ENCODE measurements at regions not wholly inside any gene's neighbourhood (a gene's known extent, or its start where the extent isn't known, plus 50 kb on each side); places are given as distances from the start of the nearest gene placed in this dataset.

DNA sequence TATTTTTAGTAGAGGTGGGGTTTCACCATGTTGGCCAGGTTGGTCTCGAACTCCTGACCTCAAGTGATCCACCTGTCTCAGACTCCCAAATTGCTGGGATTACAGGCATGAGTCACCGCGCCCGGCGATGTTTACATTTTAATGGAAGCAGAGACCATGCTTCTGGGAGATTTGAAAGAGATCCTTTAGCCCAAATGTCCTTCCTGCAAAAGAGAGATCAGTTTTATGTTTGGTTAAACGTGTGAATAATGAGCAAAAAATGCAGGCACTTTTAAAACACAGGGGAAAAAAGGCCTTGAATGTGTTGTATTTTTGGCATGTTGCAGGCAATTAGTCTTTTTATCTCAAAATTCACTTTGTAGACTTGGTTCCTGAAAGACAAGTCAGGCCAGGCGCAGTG is 95.8 kb upstream of the ELOVL6 start:
- DNase-seq (ENCODE audit: extremely low spot score) = no peak
- CTCF ChIA-PET = no interaction called here
- TF ChIP-seq, protein P1, sequence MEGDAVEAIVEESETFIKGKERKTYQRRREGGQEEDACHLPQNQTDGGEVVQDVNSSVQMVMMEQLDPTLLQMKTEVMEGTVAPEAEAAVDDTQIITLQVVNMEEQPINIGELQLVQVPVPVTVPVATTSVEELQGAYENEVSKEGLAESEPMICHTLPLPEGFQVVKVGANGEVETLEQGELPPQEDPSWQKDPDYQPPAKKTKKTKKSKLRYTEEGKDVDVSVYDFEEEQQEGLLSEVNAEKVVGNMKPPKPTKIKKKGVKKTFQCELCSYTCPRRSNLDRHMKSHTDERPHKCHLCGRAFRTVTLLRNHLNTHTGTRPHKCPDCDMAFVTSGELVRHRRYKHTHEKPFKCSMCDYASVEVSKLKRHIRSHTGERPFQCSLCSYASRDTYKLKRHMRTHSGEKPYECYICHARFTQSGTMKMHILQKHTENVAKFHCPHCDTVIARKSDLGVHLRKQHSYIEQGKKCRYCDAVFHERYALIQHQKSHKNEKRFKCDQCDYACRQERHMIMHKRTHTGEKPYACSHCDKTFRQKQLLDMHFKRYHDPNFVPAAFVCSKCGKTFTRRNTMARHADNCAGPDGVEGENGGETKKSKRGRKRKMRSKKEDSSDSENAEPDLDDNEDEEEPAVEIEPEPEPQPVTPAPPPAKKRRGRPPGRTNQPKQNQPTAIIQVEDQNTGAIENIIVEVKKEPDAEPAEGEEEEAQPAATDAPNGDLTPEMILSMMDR (IDR thresholded peaks at IDR 0.05; ENCODE audit: control extremely low read depth, extremely low read depth, low read depth, missing control alignments) = no peak
- POLR2A ChIA-PET = no interaction called here

DNA sequence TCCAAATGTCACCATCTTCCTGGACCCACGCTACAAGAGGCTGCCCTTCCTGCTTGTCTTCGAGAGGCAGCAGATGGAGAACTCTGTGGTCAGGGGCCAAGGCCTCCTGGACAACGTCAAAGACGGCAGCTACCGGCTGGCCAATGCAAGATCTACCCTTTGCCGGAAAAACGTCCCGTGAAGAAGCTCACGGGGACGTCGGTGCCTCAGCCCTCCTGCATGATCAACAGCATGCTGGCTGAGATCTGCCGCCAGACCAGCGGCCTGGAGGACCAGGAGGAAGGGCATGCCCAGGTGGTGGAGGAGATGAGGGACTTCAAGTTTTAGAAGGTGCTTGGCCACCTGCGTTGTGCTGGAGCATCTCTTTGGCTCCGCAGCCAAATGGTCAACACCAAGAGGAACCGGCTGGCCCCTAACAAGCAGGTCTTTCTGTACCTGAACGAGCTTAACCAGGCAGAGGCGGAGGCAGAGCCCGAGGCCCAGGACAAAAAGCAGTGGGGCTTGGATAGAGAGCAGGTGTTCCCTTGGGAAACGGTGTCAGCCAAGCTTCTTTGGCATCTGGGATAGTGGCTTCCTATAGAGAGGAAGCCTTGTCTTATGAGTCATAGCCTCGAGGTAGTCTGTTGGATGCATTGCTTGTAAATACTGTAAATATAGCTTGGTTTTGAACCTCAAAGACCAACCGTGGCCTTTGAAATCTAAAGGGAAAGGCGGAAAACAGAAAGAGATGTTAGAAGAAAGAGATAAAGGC is 94.8 kb upstream of the ELOVL6 start:
- CTCF ChIA-PET = interaction anchor here (1.1 kb wide), 1 partner anchor 295 kb away, joined by 3 read pairs; no protein-coding TSS in a partner anchor
- TF ChIP-seq, protein P1 (IDR thresholded peaks at IDR 0.05; ENCODE audit: control extremely low read depth, extremely low read depth, low read depth, missing control alignments) = no peak
- POLR2A ChIA-PET = no interaction called here
- DNase-seq (ENCODE audit: extremely low spot score) = no peak

DNA sequence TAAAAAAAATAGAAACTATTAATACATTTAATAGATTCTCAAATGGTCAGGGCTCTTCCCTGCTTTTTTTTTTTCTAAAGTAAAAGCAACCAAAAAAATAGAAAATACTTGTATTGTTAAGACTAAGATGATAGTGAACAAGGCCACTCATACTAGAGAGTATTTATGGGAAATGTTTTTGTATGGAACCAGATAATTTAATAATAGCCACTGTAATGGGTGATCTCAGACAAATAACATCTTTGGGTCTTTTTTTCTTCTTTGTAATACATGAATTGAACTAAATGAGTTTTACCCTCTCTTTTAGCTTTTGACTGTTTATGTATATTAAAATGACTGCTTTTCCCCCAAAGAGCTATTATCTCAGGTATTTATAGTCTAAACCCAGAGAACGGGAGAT is 92.1 kb upstream of the ELOVL6 start:
- ChIA-PET CTCF (interaction anchor here (1.1 to 1.6 kb wide), 4 partner anchors 13 to 225 kb away, joined by 3 to 4 read pairs (median 4); no protein-coding TSS in a partner anchor), POLR2A (no interaction called here)
- TF ChIP-seq, protein P1 (IDR thresholded peaks at IDR 0.05; ENCODE audit: control extremely low read depth, extremely low read depth, low read depth, missing control alignments) = no peak
- no peak for DNase-seq (ENCODE audit: extremely low spot score)

DNA sequence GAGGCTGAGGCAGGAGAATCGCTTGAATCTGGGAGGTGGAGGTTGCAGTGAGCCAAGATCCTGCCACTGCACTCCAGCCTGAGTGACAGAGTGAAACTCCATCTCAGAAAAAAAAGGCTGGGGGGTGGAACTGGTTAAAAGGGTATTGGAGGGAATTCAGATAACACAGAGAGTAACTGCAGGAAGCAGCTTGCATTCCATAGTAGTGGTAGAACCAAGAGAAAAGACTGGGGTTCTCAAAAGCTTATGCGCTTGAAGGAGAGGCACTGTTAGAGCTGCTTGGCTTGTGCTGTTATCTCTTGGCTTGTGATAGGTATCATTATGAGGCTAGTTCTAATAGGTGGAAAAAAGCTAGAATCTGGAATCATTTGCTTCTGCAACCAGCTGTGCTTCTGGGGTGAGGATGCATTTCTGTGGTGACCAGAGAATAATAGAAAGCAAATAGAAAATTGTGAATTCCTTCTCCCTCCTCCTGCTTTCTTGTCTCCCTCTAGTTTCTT is 91.2 kb upstream of the ELOVL6 start:
- CTCF ChIA-PET = interaction anchor here (0.7 to 1.6 kb wide), 6 partner anchors 11 to 226 kb away, joined by 3 to 4 read pairs (median 4); no protein-coding TSS in a partner anchor
- TF ChIP-seq, protein P1 (IDR thresholded peaks at IDR 0.05; ENCODE audit: control extremely low read depth, extremely low read depth, low read depth, missing control alignments) = no peak
- POLR2A ChIA-PET = no interaction called here
- no peak for DNase-seq (ENCODE audit: extremely low spot score)

DNA sequence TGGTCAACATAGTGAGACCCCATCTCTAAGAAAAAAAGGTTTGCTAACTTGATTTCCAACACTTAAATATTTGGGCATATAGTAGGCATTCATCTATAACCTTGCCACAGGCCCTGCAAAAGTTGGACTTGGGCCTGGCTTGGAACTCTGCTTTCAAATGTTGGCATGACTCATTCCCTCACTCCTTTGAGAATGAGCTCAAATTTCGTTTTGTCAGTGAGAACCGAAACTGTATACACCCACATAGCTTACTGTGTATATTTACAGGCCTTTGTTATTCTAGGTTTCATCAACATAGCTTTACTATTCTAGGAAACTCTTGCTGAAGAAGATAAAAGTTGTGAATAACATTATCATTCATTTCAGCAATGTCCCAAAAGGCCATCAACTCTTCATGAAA is 88.7 kb upstream of the ELOVL6 start:
- ChIA-PET CTCF (interaction anchor here (0.8 to 2.0 kb wide), 4 partner anchors 10 to 28 kb away, joined by 3 to 6 read pairs (median 5); no protein-coding TSS in a partner anchor), POLR2A (no interaction called here)
- peak; percentile 79 for DNase-seq (ENCODE audit: extremely low spot score)
- TF ChIP-seq, protein P1 (IDR thresholded peaks at IDR 0.05; ENCODE audit: control extremely low read depth, extremely low read depth, low read depth, missing control alignments) = no peak

DNA sequence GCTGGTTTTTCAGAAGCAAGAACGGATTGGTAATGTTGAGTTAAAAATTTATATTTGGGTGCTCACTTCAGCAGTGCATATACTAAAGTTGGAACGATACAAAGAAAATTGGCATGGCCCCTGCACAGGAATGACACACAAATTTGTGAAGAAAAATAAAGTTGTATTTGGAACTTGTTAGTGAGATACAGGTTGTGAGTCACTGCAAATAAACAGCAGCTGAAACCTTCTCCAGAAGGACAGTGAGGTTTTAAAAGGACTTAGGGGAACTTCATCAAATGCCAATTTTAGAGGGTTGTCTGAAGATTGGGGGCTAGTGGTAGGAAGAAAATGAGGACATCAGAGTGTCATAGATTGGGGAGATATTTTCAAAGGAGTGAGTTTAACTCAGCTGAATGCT is 79.7 kb upstream of the ELOVL6 start:
- DNase-seq (ENCODE audit: extremely low spot score) = no peak
- POLR2A ChIA-PET = no interaction called here
- CTCF ChIA-PET = interaction anchor here (1.1 to 1.2 kb wide), 2 partner anchors 12 to 20 kb away, joined by 3 to 4 read pairs; no protein-coding TSS in a partner anchor
- TF ChIP-seq, protein P1 (IDR thresholded peaks at IDR 0.05; ENCODE audit: control extremely low read depth, extremely low read depth, low read depth, missing control alignments) = no peak

Measured in GM10248 (cell line).